HepG2 (cell line): ENCODE measurements at regions not wholly inside any gene's neighbourhood (a gene's known extent, or its start where the extent isn't known, plus 50 kb on each side); places are given as distances from the start of the nearest gene placed in this dataset.

ENCODE experiments used
- ATAC-seq: fragments of 200-7000 bp; cut with Tn5 transposase; 3 replicates; pipeline ENCODE4 v1.9.1; 2020; ENCODE audit warnings: mild to moderate bottlenecking, moderate library complexity
- BruUV-seq: library from RNA; stranded (reverse); fragments of 400-500 nt; replicated peaks from 2 replicates; lab custom pipeline; 2021; lab: Mats Ljungman, UMichigan
- CTCF ChIA-PET: fragments of 300-600 bp; formaldehyde crosslinking; extraction: SDS; loops from one replicate; lab custom pipeline; 2021; ENCODE audit warnings: low total read pairs, inconsistent platforms, low intra/inter-chr PET ratio; lab: Yijun Ruan, JAX
- POLR2A ChIA-PET: fragments of 350-600 bp; sonication (Branson Sonifier 250); formaldehyde crosslinking; loops from one replicate; lab custom pipeline; 2020; ENCODE audit warnings: antibody characterized with exemption, inconsistent platforms; lab: Yijun Ruan, JAX
- DNase-seq: peaks from one replicate; pipeline ENCODE4 v3.0.0-alpha.2; 2015; ENCODE audit warnings: low spot score
- FAIRE-seq: peaks from 3 replicates; lab custom pipeline; 2011; peaks lifted over from hg19 to GRCh38; lab: Jason Lieb, UNC
- H2AFZ ChIP-seq: one replicate; pipeline ENCODE4 v1.6.1; 2011; ENCODE audit warnings: low read length, inconsistent platforms
- H3K27ac ChIP-seq: fragments of 300-600 bp; 3 replicates; pipeline ENCODE4 v1.8.0; 2011; ENCODE audit warnings: mixed run types, mild to moderate bottlenecking, mixed read lengths, low read length, inconsistent platforms; ENCODE audit not compliant: insufficient read depth; ENCODE audit errors: extremely low read length
- H3K27me3 ChIP-seq, 2 experiments: fragments of 200-600 bp in 1 of 2; 2 replicates in 1 of 2; 3 replicates in 1 of 2; pipeline versions ENCODE4 v1.6.0 to v1.8.0; 2011; ENCODE audit warnings: low read length in 2 of 2, mild to moderate bottlenecking in 2 of 2, moderate library complexity in 2 of 2, inconsistent platforms in 1 of 2; ENCODE audit not compliant: insufficient read depth in 2 of 2, control insufficient read depth in 1 of 2
- H3K36me3 ChIP-seq, 2 experiments: fragments of 200-600 bp in 1 of 2; replicated peaks in 1 of 2; 2 replicates in 1 of 2; 3 replicates in 1 of 2; pipeline versions ENCODE4 v1.5.1 to v1.8.0; 2011; ENCODE audit warnings: low read length in 2 of 2, inconsistent platforms in 1 of 2; ENCODE audit not compliant: insufficient read depth in 2 of 2, control insufficient read depth in 1 of 2
- H3K4me1 ChIP-seq: 2 replicates; pipeline ENCODE4 v1.5.1; 2012; ENCODE audit warnings: low read length, inconsistent platforms; ENCODE audit not compliant: insufficient read depth
- H3K4me2 ChIP-seq: 2 replicates; pipeline ENCODE4 v1.6.0; 2011; ENCODE audit warnings: low read depth, low read length, inconsistent platforms
- H3K4me3 ChIP-seq, 3 experiments: fragments of 200-600 bp in 1 of 3; sonication (generic), shearing (Covaris generic) in 1 of 3; replicated peaks in 1 of 3; 2 replicates each; pipeline ENCODE4 v1.5.1; 2011 to 2016; ENCODE audit warnings: low read length in 3 of 3, inconsistent platforms in 2 of 3, low read depth in 2 of 3, mild to moderate bottlenecking in 2 of 3, control low read depth in 1 of 3, mixed read lengths in 1 of 3; ENCODE audit not compliant: insufficient read depth in 1 of 3
- H3K79me2 ChIP-seq: one replicate; pipeline ENCODE4 v1.6.1; 2011; ENCODE audit warnings: low read length, inconsistent platforms; ENCODE audit not compliant: insufficient read depth
- H3K9ac ChIP-seq: 2 replicates; pipeline ENCODE4 v1.6.0; 2011; ENCODE audit warnings: mild to moderate bottlenecking, low read depth, low read length, inconsistent platforms; ENCODE audit not compliant: insufficient read depth
- H3K9me3 ChIP-seq: 2 replicates; pipeline ENCODE4 v1.5.1; 2012; ENCODE audit warnings: mild to moderate bottlenecking, low read length
- H4K20me1 ChIP-seq: 2 replicates; pipeline ENCODE4 v1.6.0; 2011; ENCODE audit warnings: inconsistent platforms, mild to moderate bottlenecking, low read length, moderate library complexity; ENCODE audit not compliant: insufficient read depth
- ETV5 ChIP-seq: IDR thresholded peaks from 2 replicates; pipeline ENCODE4 v1.6.1; 2018; ENCODE audit warnings: missing biosample characterization, missing genetic modification reagents, inconsistent platforms, borderline replicate concordance
- GABPB1 ChIP-seq: IDR thresholded peaks from 2 replicates; pipeline ENCODE4 v1.6.1; 2016; ENCODE audit warnings: mild to moderate bottlenecking, missing genetic modification reagents, moderate library complexity, missing compliant biosample characterization
- IRF2 ChIP-seq: IDR thresholded peaks from 2 replicates; pipeline ENCODE4 v1.6.1; 2018; ENCODE audit warnings: missing genetic modification reagents, missing compliant biosample characterization
- MAFG ChIP-seq: sonication (generic); formaldehyde crosslinking; IDR thresholded peaks from 2 replicates; pipeline ENCODE4 v1.5.1; 2020; ENCODE audit warnings: mild to moderate bottlenecking, missing genetic modification reagents
- MTF2 ChIP-seq: sonication (generic); formaldehyde crosslinking; IDR thresholded peaks from 2 replicates; pipeline ENCODE4 v1.5.0; 2020; ENCODE audit warnings: missing genetic modification reagents, borderline replicate concordance
- NR2F6 ChIP-seq, 2 experiments: IDR thresholded peaks; 2 replicates each; pipeline ENCODE4 v1.6.1; 2016; ENCODE audit warnings: antibody characterized with exemption in 1 of 2, mild to moderate bottlenecking in 1 of 2
- SIX1 ChIP-seq: sonication (generic); formaldehyde crosslinking; IDR thresholded peaks from 2 replicates; pipeline ENCODE4 v1.4.0; 2020; ENCODE audit warnings: missing genetic modification reagents, borderline replicate concordance
- SNRNP70 ChIP-seq: fragments of 200-400 bp; formaldehyde crosslinking; IDR thresholded peaks from 2 replicates; pipeline ENCODE4 v1.6.1; 2017; ENCODE audit warnings: mild to moderate bottlenecking, low read depth, low read length, moderate library complexity
- SOX6 ChIP-seq, 2 experiments: fragments of 450-650 bp in 1 of 2; sonication (generic) in 1 of 2; formaldehyde crosslinking in 1 of 2; IDR thresholded peaks; 2 replicates each; pipeline versions ENCODE4 v1.4.0 to v1.6.1; 2017 to 2020; ENCODE audit warnings: antibody characterized with exemption in 1 of 2, mild to moderate bottlenecking in 1 of 2, missing genetic modification reagents in 1 of 2
- ZNF12 ChIP-seq: sonication (generic); formaldehyde crosslinking; IDR thresholded peaks from 2 replicates; pipeline ENCODE4 v1.5.0; 2020; ENCODE audit warnings: missing genetic modification reagents
- ZNF20 ChIP-seq: sonication (generic); formaldehyde crosslinking; IDR thresholded peaks from 2 replicates; pipeline ENCODE4 v1.4.0; 2020; ENCODE audit warnings: mild to moderate bottlenecking, moderate library complexity, missing genetic modification reagents
- ZNF224 ChIP-seq: sonication (generic); formaldehyde crosslinking; IDR thresholded peaks from 2 replicates; pipeline ENCODE4 v1.5.0; 2020; ENCODE audit warnings: mild to moderate bottlenecking, missing genetic modification reagents
- ZNF251 ChIP-seq: sonication (generic); formaldehyde crosslinking; IDR thresholded peaks from 2 replicates; pipeline ENCODE4 v1.9.0; 2021; ENCODE audit warnings: mild to moderate bottlenecking, missing genetic modification reagents
- ZNF263 ChIP-seq: sonication (generic); formaldehyde crosslinking; IDR thresholded peaks from 2 replicates; pipeline ENCODE4 v1.4.0; 2020; ENCODE audit warnings: missing genetic modification reagents
- ZNF446 ChIP-seq: sonication (generic); formaldehyde crosslinking; IDR thresholded peaks from 2 replicates; pipeline ENCODE4 v1.5.0; 2020; ENCODE audit warnings: mild to moderate bottlenecking, missing genetic modification reagents
- ZNF703 ChIP-seq: sonication (generic); formaldehyde crosslinking; IDR thresholded peaks from 2 replicates; pipeline ENCODE4 v1.5.1; 2020; ENCODE audit warnings: missing genetic modification reagents, mild to moderate bottlenecking, moderate library complexity, borderline replicate concordance
- ZNF772 ChIP-seq: sonication (generic); formaldehyde crosslinking; IDR thresholded peaks from 2 replicates; pipeline ENCODE4 v1.5.0; 2020; ENCODE audit warnings: mild to moderate bottlenecking, missing genetic modification reagents
- WGBS: methylation state at CpG from one replicate; pipeline ENCODE4 v1.1.6; 2017; ENCODE audit warnings: low lambda C conversion rate; 5-methylcytosine and 5-hydroxymethylcytosine counted together
- in situ Hi-C: cut with HindIII; loops from 2 replicates; pipeline ENCODE4 v1.10.0; 2017; ENCODE audit warnings: low pct_unique_long_range_greater_than_20kb; ENCODE audit not compliant: extremely low pct_ligation_motif_present
- intact Hi-C: fragments of 100-400 bp; cut with micrococcal nuclease; formaldehyde crosslinking; loops from one replicate; pipeline ENCODE4 v1.10.0; 2022; ENCODE audit not compliant: unreplicated experiment
- TF ChIP-seq, protein P1 (sequence below): IDR thresholded peaks from 2 replicates; pipeline ENCODE4 v1.6.1; 2016; ENCODE audit warnings: missing compliant biosample characterization, missing genetic modification reagents, borderline replicate concordance
- TF ChIP-seq, protein P2 (sequence below): sonication (generic); formaldehyde crosslinking; IDR thresholded peaks from 2 replicates; pipeline ENCODE4 v1.8.0; 2022; ENCODE audit warnings: missing genetic modification reagents, mild to moderate bottlenecking, borderline replicate concordance
- TF ChIP-seq, protein P3 (sequence below): sonication (generic); formaldehyde crosslinking; IDR thresholded peaks from 2 replicates; pipeline ENCODE4 v1.9.0; 2021; ENCODE audit warnings: missing genetic modification reagents, mild to moderate bottlenecking, borderline replicate concordance

DNA sequence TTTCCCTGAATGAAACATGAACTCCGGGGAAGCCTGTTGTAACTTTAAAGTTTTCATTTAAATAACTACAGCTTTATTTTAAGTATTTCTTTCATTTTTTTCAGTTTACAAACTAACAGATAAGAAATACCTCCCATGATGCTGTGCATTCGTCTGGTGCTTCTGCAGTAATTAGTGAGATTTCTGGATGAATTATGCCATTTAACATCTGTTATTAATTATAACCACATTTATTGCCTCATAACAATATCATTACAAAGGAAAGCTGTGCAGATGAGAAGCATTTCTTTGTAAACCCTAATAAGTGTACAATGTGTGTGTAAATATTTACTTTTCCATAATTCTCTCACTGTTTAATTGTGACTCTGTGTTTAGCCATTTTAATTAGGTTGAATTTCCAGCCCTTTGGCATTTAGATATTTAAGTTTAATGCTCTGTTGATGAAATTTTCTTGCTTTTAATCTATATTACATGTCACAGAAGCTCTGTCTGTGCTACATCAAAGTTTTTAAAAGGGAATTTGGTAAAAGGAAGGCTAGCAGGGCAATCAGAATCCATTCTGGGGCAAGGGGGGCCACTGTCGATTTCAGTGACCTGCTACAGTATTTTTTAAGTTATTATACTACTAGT lies 418.0 kb downstream of the SPATA31D1 start:
- no TSS peak for BruUV-seq
- no peak for ATAC-seq
- Histone ChIP-seq H3K27me3 (no peaks in the 10 kb centered on the region), H4K20me1 (no peaks in the 10 kb centered on the region), H3K4me3 (no peak overlapping the region), H3K4me2 (no peak overlapping the region), H3K79me2 (no peaks in the 10 kb centered on the region), H3K27ac (no peak overlapping the region), H3K9ac (no peak overlapping the region), H3K36me3 (no peaks in the 10 kb centered on the region), H3K9me3 (peaks cover 12% of the 10 kb centered on the region; the same call in 1 of the 2 replicates), H2AFZ (no peak overlapping the region), H3K4me1 (no peaks in the 10 kb centered on the region)
- 39% methylated on average over 3 of the region's 3 CpGs for WGBS
- no peak for DNase-seq
- POLR2A ChIA-PET = no interaction called here
- no peak for FAIRE-seq
- TF ChIP-seq ZNF703 (CRISPR knock-in tag) = no peak
- TF ChIP-seq MTF2 = no peak
- no peak for TF ChIP-seq ETV5
- TF ChIP-seq SOX6 (IDR thresholded peaks at IDR 0.05) = no peak
- no peak for TF ChIP-seq SOX6 (CRISPR knock-in tag; IDR thresholded peaks at IDR 0.05)
- TF ChIP-seq MAFG (CRISPR knock-in tag) = no peak
- TF ChIP-seq, protein P1, sequence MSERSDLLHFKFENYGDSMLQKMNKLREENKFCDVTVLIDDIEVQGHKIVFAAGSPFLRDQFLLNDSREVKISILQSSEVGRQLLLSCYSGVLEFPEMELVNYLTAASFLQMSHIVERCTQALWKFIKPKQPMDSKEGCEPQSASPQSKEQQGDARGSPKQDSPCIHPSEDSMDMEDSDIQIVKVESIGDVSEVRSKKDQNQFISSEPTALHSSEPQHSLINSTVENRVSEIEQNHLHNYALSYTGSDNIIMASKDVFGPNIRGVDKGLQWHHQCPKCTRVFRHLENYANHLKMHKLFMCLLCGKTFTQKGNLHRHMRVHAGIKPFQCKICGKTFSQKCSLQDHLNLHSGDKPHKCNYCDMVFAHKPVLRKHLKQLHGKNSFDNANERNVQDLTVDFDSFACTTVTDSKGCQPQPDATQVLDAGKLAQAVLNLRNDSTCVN = no peak
- no peak for TF ChIP-seq ZNF20 (CRISPR knock-in tag)
- no peak for TF ChIP-seq SNRNP70
- no peak for TF ChIP-seq ZNF12 (CRISPR knock-in tag)
- TF ChIP-seq, protein P2, sequence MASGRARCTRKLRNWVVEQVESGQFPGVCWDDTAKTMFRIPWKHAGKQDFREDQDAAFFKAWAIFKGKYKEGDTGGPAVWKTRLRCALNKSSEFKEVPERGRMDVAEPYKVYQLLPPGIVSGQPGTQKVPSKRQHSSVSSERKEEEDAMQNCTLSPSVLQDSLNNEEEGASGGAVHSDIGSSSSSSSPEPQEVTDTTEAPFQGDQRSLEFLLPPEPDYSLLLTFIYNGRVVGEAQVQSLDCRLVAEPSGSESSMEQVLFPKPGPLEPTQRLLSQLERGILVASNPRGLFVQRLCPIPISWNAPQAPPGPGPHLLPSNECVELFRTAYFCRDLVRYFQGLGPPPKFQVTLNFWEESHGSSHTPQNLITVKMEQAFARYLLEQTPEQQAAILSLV (CRISPR knock-in tag) = no peak
- no peak for TF ChIP-seq ZNF224
- TF ChIP-seq ZNF446 (CRISPR knock-in tag) = no peak
- no peak for TF ChIP-seq IRF2 (CRISPR knock-in tag)
- TF ChIP-seq GABPB1 (CRISPR knock-in tag) = no peak
- TF ChIP-seq, protein P3, sequence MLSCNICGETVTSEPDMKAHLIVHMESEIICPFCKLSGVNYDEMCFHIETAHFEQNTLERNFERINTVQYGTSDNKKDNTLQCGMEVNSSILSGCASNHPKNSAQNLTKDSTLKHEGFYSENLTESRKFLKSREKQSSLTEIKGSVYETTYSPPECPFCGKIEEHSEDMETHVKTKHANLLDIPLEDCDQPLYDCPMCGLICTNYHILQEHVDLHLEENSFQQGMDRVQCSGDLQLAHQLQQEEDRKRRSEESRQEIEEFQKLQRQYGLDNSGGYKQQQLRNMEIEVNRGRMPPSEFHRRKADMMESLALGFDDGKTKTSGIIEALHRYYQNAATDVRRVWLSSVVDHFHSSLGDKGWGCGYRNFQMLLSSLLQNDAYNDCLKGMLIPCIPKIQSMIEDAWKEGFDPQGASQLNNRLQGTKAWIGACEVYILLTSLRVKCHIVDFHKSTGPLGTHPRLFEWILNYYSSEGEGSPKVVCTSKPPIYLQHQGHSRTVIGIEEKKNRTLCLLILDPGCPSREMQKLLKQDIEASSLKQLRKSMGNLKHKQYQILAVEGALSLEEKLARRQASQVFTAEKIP (CRISPR knock-in tag) = no peak
- TF ChIP-seq NR2F6 (IDR thresholded peaks at IDR 0.05) = no peak
- TF ChIP-seq NR2F6 (CRISPR knock-in tag; IDR thresholded peaks at IDR 0.05) = no peak
- TF ChIP-seq SIX1 = no peak
- TF ChIP-seq ZNF263 = no peak
- TF ChIP-seq ZNF251 = no peak
- TF ChIP-seq ZNF772 = no peak
- in situ Hi-C loops = no loop called here
- intact Hi-C loops = no loop called here
- CTCF ChIA-PET = no interaction called here
